Endodermal cell (in vitro differentiated cells): ENCODE measurements at regions not wholly inside any gene's neighbourhood (a gene's known extent, or its start where the extent isn't known, plus 50 kb on each side); places are given as distances from the start of the nearest gene placed in this dataset.

Source experiments
- DNase-seq: peaks from one replicate; pipeline ENCODE4 v3.0.0-alpha.2; 2017
- H3K27ac ChIP-seq: 2 replicates; pipeline ENCODE4 v1.5.1; 2013; ENCODE audit warnings: mild to moderate bottlenecking, low read depth, low read length, moderate library complexity
- H3K27me3 ChIP-seq: 2 replicates; pipeline ENCODE4 v1.6.1; 2013; ENCODE audit warnings: mild to moderate bottlenecking, low read length, moderate library complexity; ENCODE audit not compliant: insufficient read depth, control insufficient read depth, poor library complexity, severe bottlenecking
- H3K36me3 ChIP-seq: 2 replicates; pipeline ENCODE4 v1.7.0; 2013; ENCODE audit warnings: mild to moderate bottlenecking, low read length, moderate library complexity; ENCODE audit not compliant: control insufficient read depth, insufficient read depth
- H3K4me1 ChIP-seq: one replicate; pipeline ENCODE4 v1.7.0; 2013; ENCODE audit warnings: low read length; ENCODE audit not compliant: control insufficient read depth, insufficient read depth
- H3K4me3 ChIP-seq: 2 replicates; pipeline ENCODE4 v1.5.1; 2013; ENCODE audit warnings: mild to moderate bottlenecking, low read length, moderate library complexity
- H3K9ac ChIP-seq: 2 replicates; pipeline ENCODE4 v1.6.1; 2013; ENCODE audit warnings: mild to moderate bottlenecking, low read length, moderate library complexity; ENCODE audit not compliant: poor library complexity, severe bottlenecking; ENCODE audit errors: extremely low read depth
- H3K9me3 ChIP-seq: 2 replicates; pipeline ENCODE4 v1.6.1; 2013; ENCODE audit warnings: mild to moderate bottlenecking, low read length, moderate library complexity; ENCODE audit not compliant: control insufficient read depth
- H3K27ac Mint-ChIP-seq: 2 replicates; pipeline ENCODE4 v1.8.0; 2020; ENCODE audit warnings: mixed read lengths
- H3K27me3 Mint-ChIP-seq: 2 replicates; pipeline ENCODE4 v1.8.0; 2021; ENCODE audit warnings: mild to moderate bottlenecking, mixed read lengths; ENCODE audit not compliant: insufficient read depth
- H3K36me3 Mint-ChIP-seq: 2 replicates; pipeline ENCODE4 v1.8.0; 2020; ENCODE audit warnings: low read depth, mixed read lengths
- H3K4me1 Mint-ChIP-seq: 2 replicates; pipeline ENCODE4 v1.8.0; 2020; ENCODE audit warnings: mixed read lengths
- H3K4me3 Mint-ChIP-seq: 2 replicates; pipeline ENCODE4 v1.8.0; 2020; ENCODE audit warnings: mild to moderate bottlenecking, moderate library complexity, mixed read lengths
- H3K9me3 Mint-ChIP-seq: 2 replicates; pipeline ENCODE4 v1.8.0; 2020; ENCODE audit warnings: mild to moderate bottlenecking, mixed read lengths
- CTCF ChIP-seq: fragments of 200-600 bp; sonication (generic); conservative IDR thresholded peaks from 2 replicates; pipeline ENCODE4 v1.5.0; 2021; ENCODE audit warnings: antibody characterized with exemption, mild to moderate bottlenecking
- WGBS, 2 experiments: methylation state at CpG; one replicate each; pipeline versions ENCODE4 v1.1.5 to v1.1.7; 2013; ENCODE audit warnings: missing lambda C conversion rate in 2 of 2, mixed read lengths in 1 of 2; ENCODE audit not compliant: insufficient coverage in 1 of 2, insufficient read length in 1 of 2; 5-methylcytosine and 5-hydroxymethylcytosine counted together

- Histone ChIP-seq H3K36me3 (no peaks in the 10 kb centered on the region), H3K4me1 (no peaks in the 10 kb centered on the region), H3K27ac (no peak overlapping the region), H3K9ac (no peak overlapping the region), H3K27me3 (no peaks in the 10 kb centered on the region), H3K4me3 (no peak overlapping the region), H3K9me3 (no peaks in the 10 kb centered on the region)
- no peak for TF ChIP-seq CTCF
- DNase-seq, result peak; percentile 61
- H3K36me3 Mint-ChIP-seq, result no peaks in the 10 kb centered on the region
- peaks cover 12% of the 10 kb centered on the region for H3K4me1 Mint-ChIP-seq
- H3K9me3 Mint-ChIP-seq, result peaks cover 2% of the 10 kb centered on the region
- peaks cover 2% of the 10 kb centered on the region for H3K27me3 Mint-ChIP-seq
- H3K4me3 Mint-ChIP-seq, result no peak overlapping the region
- no peak overlapping the region for H3K27ac Mint-ChIP-seq
- 78% methylated on average over 1 of the region's 1 CpG; no CpG with 5 or more reads in 1 of the 2 experiments for WGBS, 2 experiments
Observed at GRCh38 chr4:100257567-100257966, 67.3 kb upstream of the DDIT4L start.

GRCh38 chr4:100254237-100254636, 64.0 kb upstream of the DDIT4L start:
- Mint-ChIP-seq H3K4me3 (no peak overlapping the region), H3K27ac (no peak overlapping the region), H3K36me3 (no peaks in the 10 kb centered on the region), H3K27me3 (peaks cover 2% of the 10 kb centered on the region), H3K4me1 (peaks cover 12% of the 10 kb centered on the region), H3K9me3 (peaks cover 1% of the 10 kb centered on the region)
- no peaks in the 10 kb centered on the region for H3K9me3 ChIP-seq
- no peak overlapping the region for H3K9ac ChIP-seq
- no peaks in the 10 kb centered on the region for H3K36me3 ChIP-seq
- no peak overlapping the region for H3K27ac ChIP-seq
- no peaks in the 10 kb centered on the region for H3K27me3 ChIP-seq
- H3K4me1 ChIP-seq, result no peaks in the 10 kb centered on the region
- no peak for TF ChIP-seq CTCF
- DNase-seq, result no peak
- no peak overlapping the region for H3K4me3 ChIP-seq
- WGBS, 2 experiments, result 97% methylated on average over 1 of the region's 1 CpG; no CpG with 5 or more reads in 1 of the 2 experiments

- Mint-ChIP-seq H3K4me3 (no peak overlapping the region), H3K4me1 (peaks cover 4% of the 10 kb centered on the region), H3K9me3 (peaks cover 5% of the 10 kb centered on the region), H3K27ac (no peak overlapping the region), H3K27me3 (no peaks in the 10 kb centered on the region), H3K36me3 (no peaks in the 10 kb centered on the region)
- H3K9ac ChIP-seq, result no peak overlapping the region
- 93 to 94% methylated on average over 2 to 3 of the region's 3 CpGs for WGBS, 2 experiments
- H3K27me3 ChIP-seq, result no peaks in the 10 kb centered on the region
- DNase-seq, result no peak
- H3K27ac ChIP-seq, result no peak overlapping the region
- no peaks in the 10 kb centered on the region for H3K4me1 ChIP-seq
- H3K36me3 ChIP-seq, result no peaks in the 10 kb centered on the region
- TF ChIP-seq CTCF, result no peak
- peaks cover 7% of the 10 kb centered on the region for H3K9me3 ChIP-seq
- H3K4me3 ChIP-seq, result no peak overlapping the region
Observed at GRCh38 chr4:100248476-100248875, 58.2 kb upstream of the DDIT4L start.
